SU-DHL-6 (cell line): ENCODE measurements at regions not wholly inside any gene's neighbourhood (a gene's known extent, or its start where the extent isn't known, plus 50 kb on each side); places are given as distances from the start of the nearest gene placed in this dataset.
A peak's percentile ranks its signal among the peaks of the same experiment; 100 is the strongest.

Experiments
- H2AFZ ChIP-seq: fragments of 200-600 bp; sonication (generic); 2 replicates; pipeline ENCODE4 v1.6.1; 2014; ENCODE audit warnings: low read depth, mild to moderate bottlenecking, moderate library complexity, mixed read lengths, antibody characterized with exemption, low read length; ENCODE audit not compliant: severe bottlenecking
- H3F3A ChIP-seq: fragments of 200-600 bp; shearing (Covaris generic); 2 replicates; pipeline ENCODE4 v1.6.0; 2016; ENCODE audit warnings: antibody characterized with exemption, mild to moderate bottlenecking; ENCODE audit not compliant: insufficient read depth
- H3K27ac ChIP-seq: fragments of 200-600 bp; sonication (generic); 2 replicates; pipeline ENCODE4 v1.5.1; 2016; ENCODE audit warnings: low read depth, mild to moderate bottlenecking, low read length, moderate library complexity, mixed read lengths
- H3K27me3 ChIP-seq: fragments of 200-600 bp; sonication (generic), shearing (Covaris generic); 2 replicates; pipeline ENCODE4 v1.6.0; 2014; ENCODE audit warnings: mild to moderate bottlenecking, low read length
- H3K36me3 ChIP-seq: fragments of 200-600 bp; sonication (generic); 2 replicates; pipeline ENCODE4 v1.6.1; 2014; ENCODE audit warnings: mild to moderate bottlenecking, low read length, mixed read lengths
- H3K4me2 ChIP-seq: fragments of 300-600, 200-600 bp; shearing (Covaris generic), sonication (generic); 2 replicates; pipeline ENCODE4 v1.6.0; 2014; ENCODE audit warnings: low read length, low read depth, mild to moderate bottlenecking; ENCODE audit not compliant: poor library complexity, severe bottlenecking
- H3K4me3 ChIP-seq: fragments of 200-600 bp; sonication (generic); 2 replicates; pipeline ENCODE4 v1.5.1; 2014; ENCODE audit warnings: antibody characterized with exemption, low read length, mild to moderate bottlenecking, mixed read lengths; ENCODE audit not compliant: insufficient read depth, poor library complexity, severe bottlenecking
- H3K79me2 ChIP-seq: fragments of 200-600 bp; sonication (generic); 2 replicates; pipeline ENCODE4 v1.6.1; 2014; ENCODE audit warnings: mild to moderate bottlenecking, low read length, moderate library complexity; ENCODE audit not compliant: insufficient read depth
- H3K9ac ChIP-seq: fragments of 200-600 bp; sonication (generic); 2 replicates; pipeline ENCODE4 v1.7.0; 2014; ENCODE audit warnings: mild to moderate bottlenecking, low read length
- H3K9me2 ChIP-seq: fragments of 200-600 bp; sonication (generic); replicated peaks from 2 replicates; pipeline ENCODE4 v1.6.1; 2014; ENCODE audit warnings: low read length; ENCODE audit not compliant: insufficient read depth
- H3K9me3 ChIP-seq: fragments of 200-600 bp; sonication (generic); 2 replicates; pipeline ENCODE4 v1.6.1; 2014; ENCODE audit warnings: low read length, mixed read lengths; ENCODE audit not compliant: insufficient read depth
- H4K20me1 ChIP-seq: fragments of 200-600 bp; sonication (generic); 2 replicates; pipeline ENCODE4 v1.6.1; 2014; ENCODE audit warnings: low read depth, mild to moderate bottlenecking, antibody characterized with exemption, low read length, moderate library complexity, mixed read lengths
- EZH2phosphoT487 ChIP-seq: fragments of 200-600 bp; sonication (generic), shearing (Covaris generic); conservative IDR thresholded peaks from 2 replicates; pipeline ENCODE4 v1.6.1; 2018; ENCODE audit warnings: mild to moderate bottlenecking, antibody characterized with exemption, low read length, moderate library complexity, mixed read lengths
- TF ChIP-seq, protein P1 (sequence below): fragments of 200-600 bp; sonication (generic); IDR thresholded peaks from one replicate; pipeline ENCODE4 v1.5.1; 2017; ENCODE audit warnings: antibody characterized with exemption, mild to moderate bottlenecking, low read length, moderate library complexity; ENCODE audit not compliant: insufficient read depth, poor library complexity, severe bottlenecking

DNA sequence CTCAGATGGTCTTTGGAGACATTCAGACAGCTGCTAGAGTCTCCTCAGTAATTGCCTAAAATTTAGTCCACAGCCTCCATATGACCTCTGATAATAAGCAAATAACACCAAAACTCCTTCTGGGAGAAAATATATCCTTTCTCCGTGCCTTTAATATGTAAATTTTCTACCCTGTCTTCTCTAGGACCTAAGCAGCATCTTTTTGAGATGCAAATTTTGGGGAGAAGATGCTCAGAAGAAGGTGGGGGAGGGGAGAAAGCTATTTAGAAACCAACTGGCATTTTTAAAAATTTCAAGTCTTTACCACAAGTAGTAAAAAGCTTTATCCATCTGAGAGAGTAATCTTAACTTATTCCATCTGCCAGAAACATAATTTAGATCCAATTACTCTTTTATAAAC is 91.8 kb upstream of the KCNK12 start:
- no peaks in the 10 kb centered on the region for H3K9me2 ChIP-seq
- H3K36me3 ChIP-seq, result no peaks in the 10 kb centered on the region
- TF ChIP-seq EZH2phosphoT487, result no peak
- TF ChIP-seq, protein P1, sequence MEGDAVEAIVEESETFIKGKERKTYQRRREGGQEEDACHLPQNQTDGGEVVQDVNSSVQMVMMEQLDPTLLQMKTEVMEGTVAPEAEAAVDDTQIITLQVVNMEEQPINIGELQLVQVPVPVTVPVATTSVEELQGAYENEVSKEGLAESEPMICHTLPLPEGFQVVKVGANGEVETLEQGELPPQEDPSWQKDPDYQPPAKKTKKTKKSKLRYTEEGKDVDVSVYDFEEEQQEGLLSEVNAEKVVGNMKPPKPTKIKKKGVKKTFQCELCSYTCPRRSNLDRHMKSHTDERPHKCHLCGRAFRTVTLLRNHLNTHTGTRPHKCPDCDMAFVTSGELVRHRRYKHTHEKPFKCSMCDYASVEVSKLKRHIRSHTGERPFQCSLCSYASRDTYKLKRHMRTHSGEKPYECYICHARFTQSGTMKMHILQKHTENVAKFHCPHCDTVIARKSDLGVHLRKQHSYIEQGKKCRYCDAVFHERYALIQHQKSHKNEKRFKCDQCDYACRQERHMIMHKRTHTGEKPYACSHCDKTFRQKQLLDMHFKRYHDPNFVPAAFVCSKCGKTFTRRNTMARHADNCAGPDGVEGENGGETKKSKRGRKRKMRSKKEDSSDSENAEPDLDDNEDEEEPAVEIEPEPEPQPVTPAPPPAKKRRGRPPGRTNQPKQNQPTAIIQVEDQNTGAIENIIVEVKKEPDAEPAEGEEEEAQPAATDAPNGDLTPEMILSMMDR, result no peak
- peak overlapping the region; percentile 95 for H3K4me2 ChIP-seq
- no peaks in the 10 kb centered on the region for H3K27me3 ChIP-seq
- peaks cover 56% of the 10 kb centered on the region for H3F3A ChIP-seq
- no peaks in the 10 kb centered on the region; the same call in 1 of the 2 replicates for H3K79me2 ChIP-seq
- no peak overlapping the region for H2AFZ ChIP-seq
- H4K20me1 ChIP-seq, result no peaks in the 10 kb centered on the region
- H3K9me3 ChIP-seq, result no peaks in the 10 kb centered on the region
- H3K27ac ChIP-seq, result peak overlapping the region; percentile 97
- H3K4me3 ChIP-seq, result peak overlapping the region; percentile 45
- peak overlapping the region; percentile 63 for H3K9ac ChIP-seq

DNA sequence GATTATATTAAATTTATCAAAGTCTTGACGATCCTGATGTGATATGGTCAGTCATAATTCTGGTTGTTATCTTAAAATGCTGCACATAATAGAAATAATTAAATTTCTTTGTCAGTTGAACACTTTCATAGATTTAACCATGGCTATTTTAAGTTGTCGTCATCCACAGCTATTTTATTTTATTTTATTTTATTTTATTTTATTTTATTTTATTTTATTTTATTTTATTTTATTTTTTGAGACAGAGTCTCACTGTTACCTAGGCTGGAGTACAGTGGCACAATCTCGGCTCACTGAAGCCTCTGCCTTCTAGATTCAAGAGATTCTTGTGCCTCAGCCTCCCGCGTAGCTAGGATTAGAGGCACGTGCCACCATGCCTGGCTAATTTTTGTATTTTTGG is 90.5 kb upstream of the KCNK12 start:
- H3K9me3 ChIP-seq, result no peaks in the 10 kb centered on the region
- peaks cover 64% of the 10 kb centered on the region for H3F3A ChIP-seq
- peak overlapping the region; percentile 97 for H3K27ac ChIP-seq
- H3K36me3 ChIP-seq, result no peaks in the 10 kb centered on the region
- peaks cover 4% of the 10 kb centered on the region; the same call in 1 of the 2 replicates for H3K79me2 ChIP-seq
- no peak overlapping the region for H2AFZ ChIP-seq
- peak overlapping the region; percentile 95 for H3K4me2 ChIP-seq
- TF ChIP-seq EZH2phosphoT487, result no peak
- TF ChIP-seq, protein P1, result no peak
- H3K9ac ChIP-seq, result peak overlapping the region; percentile 63
- H3K9me2 ChIP-seq, result no peaks in the 10 kb centered on the region
- H3K27me3 ChIP-seq, result no peaks in the 10 kb centered on the region
- H4K20me1 ChIP-seq, result no peaks in the 10 kb centered on the region
- no peak overlapping the region for H3K4me3 ChIP-seq

DNA sequence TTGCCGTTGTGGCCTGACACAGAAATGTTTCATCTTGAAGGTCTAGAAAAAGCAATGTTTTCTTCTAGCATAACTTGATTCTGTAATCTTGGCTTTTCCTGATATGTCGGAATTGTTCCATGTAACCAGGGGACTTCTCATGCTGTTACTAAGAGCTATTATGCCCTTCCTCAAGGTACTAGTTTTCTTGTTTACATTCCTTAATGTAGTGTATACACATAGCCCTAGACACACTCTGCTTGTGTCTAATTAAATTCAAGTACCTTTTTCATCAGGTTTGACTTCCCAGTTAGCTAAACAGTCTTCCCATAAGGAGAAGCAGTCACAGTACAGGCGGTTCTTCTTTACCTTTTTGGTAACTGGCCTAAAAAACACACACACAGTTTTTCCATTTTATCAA is 89.4 kb upstream of the KCNK12 start:
- H3K9me3 ChIP-seq, result no peaks in the 10 kb centered on the region
- H3K27me3 ChIP-seq, result no peaks in the 10 kb centered on the region
- TF ChIP-seq EZH2phosphoT487, result no peak
- TF ChIP-seq, protein P1, result no peak
- peaks cover 74% of the 10 kb centered on the region for H3F3A ChIP-seq
- no peaks in the 10 kb centered on the region for H4K20me1 ChIP-seq
- peaks cover 12% of the 10 kb centered on the region; the same call in 1 of the 2 replicates for H3K79me2 ChIP-seq
- H3K9ac ChIP-seq, result peak overlapping the region; percentile 81
- H3K4me3 ChIP-seq, result no peak overlapping the region
- H3K27ac ChIP-seq, result peak overlapping the region; percentile 97
- H3K36me3 ChIP-seq, result no peaks in the 10 kb centered on the region
- H2AFZ ChIP-seq, result no peak overlapping the region
- H3K4me2 ChIP-seq, result peak overlapping the region; percentile 95
- H3K9me2 ChIP-seq, result no peaks in the 10 kb centered on the region
